NCI-H2029 treated with DMSO at 0.1 percent for 48 hours (cell line): ENCODE measurements at regions not wholly inside any gene's neighbourhood (a gene's known extent, or its start where the extent isn't known, plus 50 kb on each side); places are given as distances from the start of the nearest gene placed in this dataset.
"Not testable (repeated sequence)": the region's sequence is repeated elsewhere in the genome, so short reads cannot be mapped to it uniquely, and the experiment has no call there.

Experiments used
- DNase-seq: peaks from one replicate; lab custom pipeline; 2025; lab: John Stamatoyannopoulos, UW

GRCh38 chr1:222416001-222416791, 131.7 kb downstream of the HHIPL2 start:
- DNase-seq = no peak

GRCh38 chr1:222415441-222415840, 132.5 kb downstream of the HHIPL2 start:
- no peak for DNase-seq

DNA sequence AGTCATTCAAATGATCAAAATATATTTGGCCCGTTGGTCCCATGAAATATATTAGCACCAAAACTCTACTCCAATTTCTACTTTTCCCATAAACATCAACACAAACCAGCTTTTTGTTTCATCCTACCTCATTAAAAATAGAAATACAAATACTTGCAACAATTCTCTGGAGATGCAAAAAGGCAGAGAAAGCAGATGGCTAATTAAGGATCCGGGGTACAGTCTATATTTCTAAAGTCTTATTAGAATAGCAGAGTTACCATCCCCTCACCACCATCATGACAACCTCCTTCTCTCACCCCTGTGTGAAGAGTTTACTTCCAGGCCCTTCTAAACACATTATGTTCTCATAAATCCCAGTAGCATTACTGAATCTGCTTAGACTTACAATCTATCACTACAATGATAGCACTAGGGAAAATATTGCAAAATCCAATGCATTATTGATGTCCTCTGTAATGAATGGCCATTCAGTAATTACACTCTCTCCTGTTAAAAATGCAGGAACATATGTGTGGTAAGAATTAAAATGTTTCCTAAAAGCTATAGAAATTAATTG, 133.8 kb downstream of the HHIPL2 start:
- DNase-seq = no peak

GRCh38 chr1:222413436-222413835, 134.5 kb downstream of the HHIPL2 start:
- DNase-seq = no peak

- DNase-seq = no peak
Measured at GRCh38 chr1:222404710-222405109, 143.2 kb downstream of the HHIPL2 start.

DNA sequence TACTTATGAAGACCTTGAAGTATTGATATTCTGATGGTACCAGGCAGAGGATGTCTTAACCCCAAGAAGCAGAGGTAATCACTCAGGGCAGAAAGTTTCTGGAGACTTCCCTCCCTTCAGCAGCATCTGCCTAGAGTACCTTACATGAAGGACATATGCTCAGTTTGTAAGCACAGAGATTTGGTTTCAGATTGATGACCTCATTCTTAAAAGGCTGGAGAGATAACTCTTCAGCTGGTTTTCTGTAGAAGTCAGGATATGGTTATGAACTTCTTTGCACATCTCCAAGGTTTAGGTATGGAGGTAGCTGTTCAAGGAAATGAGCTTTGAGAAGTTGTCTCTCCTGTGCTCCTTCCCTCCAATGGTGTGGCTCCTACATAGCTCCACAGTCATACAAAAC, 148.7 kb downstream of the HHIPL2 start:
- DNase-seq = no peak

- DNase-seq = no peak
Measured at GRCh38 chr1:222394224-222394623, 153.7 kb downstream of the HHIPL2 start.

DNA sequence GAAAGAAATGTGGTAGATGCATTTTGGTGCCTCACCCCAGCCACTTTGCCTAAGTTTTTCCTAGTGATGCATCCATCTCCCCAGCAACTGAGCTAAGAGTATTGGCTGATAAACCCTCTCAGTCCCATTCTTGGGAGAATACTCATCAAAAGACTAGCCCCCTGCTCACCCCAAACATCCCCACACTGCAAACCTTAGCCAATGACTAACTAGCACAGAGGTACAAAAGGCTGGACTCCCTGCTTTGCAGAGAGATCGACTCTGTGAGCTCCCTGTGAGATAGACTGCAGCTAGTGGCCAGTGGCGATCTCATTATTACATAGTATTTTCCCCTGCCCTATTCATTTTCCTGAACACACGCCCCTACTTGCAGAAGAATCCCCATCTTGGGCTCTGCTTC, 155.3 kb downstream of the HHIPL2 start:
- DNase-seq = no peak

- no peak for DNase-seq
Measured at GRCh38 chr1:222390181-222390580, 157.7 kb downstream of the HHIPL2 start.

DNA sequence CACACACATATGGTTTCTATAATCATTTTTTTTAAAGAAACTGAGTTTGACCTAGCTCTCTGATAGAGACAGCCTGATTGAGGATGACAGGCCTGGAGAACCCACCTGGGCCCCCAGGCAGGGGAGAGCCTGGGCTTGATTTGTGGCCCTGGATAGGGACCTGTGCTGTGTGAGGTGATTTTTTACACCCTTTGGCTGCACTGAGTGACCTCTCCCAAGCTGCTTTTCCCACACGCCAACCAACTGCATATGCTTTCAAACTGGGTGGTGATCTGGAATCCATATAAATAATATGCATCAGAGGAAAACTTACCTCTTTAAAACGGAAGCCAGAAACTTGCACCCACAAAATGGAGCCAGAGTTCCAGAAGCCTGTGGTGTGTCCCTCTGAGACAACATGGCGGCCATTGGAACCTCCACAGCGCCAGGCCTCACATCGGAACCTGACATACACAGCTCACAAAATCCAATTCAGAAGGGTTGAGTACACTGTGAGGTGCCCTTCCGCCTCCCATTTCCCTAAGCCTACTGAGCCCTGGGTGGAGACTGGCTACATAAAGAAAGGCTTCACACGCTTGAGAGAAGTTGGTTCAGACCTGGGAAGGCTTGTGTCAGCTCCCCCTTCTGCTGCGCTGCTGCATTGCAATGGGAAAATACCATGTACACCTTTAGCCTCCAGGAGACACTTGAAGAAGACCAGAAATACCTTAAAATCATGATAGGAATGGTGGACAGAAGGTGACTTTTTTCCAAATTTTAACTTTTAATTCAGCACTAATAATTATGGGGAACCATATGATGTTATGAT, 160.7 kb downstream of the HHIPL2 start:
- DNase-seq = no peak

- DNase-seq = no peak
Measured at GRCh38 chr1:222385955-222386354, 161.9 kb downstream of the HHIPL2 start.

GRCh38 chr1:222385262-222385661, 162.6 kb downstream of the HHIPL2 start:
- DNase-seq = no peak

DNA sequence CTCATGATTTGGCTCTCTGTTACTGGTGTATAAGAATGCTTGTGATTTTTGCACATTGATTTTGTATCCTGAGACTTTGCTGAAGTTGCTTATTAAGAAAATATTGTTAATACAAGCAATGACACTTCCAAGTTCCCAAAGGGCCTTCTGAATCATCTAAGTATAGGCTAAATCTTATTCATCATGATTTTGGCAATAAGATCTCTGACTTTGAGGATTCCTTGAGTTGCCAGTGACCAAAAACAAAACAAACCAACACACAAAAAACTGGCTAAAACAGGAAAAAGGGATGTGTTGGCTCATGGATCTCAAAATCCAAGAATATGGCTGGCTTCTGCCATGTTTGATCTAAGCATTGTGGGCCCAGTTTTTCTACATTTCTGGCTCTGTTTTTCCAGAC, 163.4 kb downstream of the HHIPL2 start:
- DNase-seq = no peak

GRCh38 chr1:222382171-222382570, 165.7 kb downstream of the HHIPL2 start:
- no peak for DNase-seq

DNA sequence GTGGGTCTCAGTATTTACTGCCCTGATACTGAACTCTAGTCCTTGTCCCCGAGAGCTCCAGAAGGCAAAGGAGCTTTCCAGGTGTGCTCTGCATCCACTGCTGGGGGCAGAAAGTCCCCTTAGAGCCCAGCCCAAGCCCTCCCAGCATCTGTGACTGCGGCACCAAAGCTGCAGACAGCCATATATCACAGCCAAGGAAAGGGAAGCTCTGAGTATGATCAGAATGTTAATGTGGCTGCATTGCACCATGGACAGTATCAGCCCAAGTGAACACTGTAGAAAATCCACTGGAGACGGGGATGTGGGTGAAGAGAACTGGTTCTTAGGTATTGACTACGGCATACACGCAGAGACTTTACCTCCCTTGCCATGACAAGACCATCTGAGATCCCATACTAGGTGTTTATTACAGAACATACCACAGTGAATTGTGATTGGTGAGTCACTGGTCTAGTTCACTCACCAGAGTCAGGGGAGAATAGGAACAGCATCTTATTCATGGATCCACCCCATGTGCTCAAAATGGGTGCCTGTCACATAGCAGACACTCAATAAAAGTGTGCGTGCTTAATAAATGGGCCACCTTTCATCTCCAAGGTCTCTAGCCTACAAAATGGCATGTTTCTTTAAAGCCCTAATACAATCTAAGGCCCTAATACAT, 170.3 kb downstream of the HHIPL2 start:
- DNase-seq = no peak

- not testable (repeated sequence) for DNase-seq
Measured at GRCh38 chr1:222376791-222377190, 171.1 kb downstream of the HHIPL2 start.

DNA sequence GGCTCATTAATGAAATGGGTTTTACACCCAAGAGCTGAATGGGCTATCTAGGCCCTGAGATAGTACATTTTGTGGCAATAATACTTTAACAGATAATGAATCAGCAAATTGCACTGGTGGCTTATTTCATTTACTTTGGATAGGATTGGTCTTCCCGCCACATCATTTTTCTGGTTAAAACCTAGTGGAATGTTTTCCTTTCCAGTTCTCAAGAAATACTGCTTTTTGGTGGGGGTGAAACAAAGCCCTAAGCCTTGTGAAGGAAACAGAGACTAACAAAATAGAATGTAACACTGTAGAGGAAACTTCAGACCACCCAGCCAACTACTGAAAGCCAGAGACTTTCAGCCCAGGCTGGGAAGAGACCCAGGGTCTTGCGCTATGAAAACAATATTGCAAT, 172.2 kb downstream of the HHIPL2 start:
- no peak for DNase-seq

- no peak for DNase-seq
Measured at GRCh38 chr1:222373831-222374602, 173.9 kb downstream of the HHIPL2 start.

GRCh38 chr1:222373216-222373615, 174.7 kb downstream of the HHIPL2 start:
- no peak for DNase-seq

DNA sequence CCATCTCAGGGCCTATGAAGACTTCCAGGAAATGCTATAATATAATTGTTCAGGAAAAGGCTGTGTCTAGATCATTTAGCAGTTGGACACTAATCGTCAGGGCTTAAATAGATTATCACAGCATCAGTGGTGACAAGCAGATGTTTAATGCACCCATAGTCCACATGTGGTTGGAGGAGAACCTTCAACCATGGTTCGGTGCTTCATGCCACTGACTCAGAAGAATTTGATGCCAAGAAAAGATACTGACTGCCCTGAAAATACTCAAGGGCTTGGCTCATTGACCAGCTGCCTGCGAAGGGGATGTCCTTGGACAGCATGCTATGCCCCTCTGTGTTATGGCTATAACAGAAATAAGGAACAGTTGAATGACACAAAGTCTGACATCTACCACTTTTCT, 175.7 kb downstream of the HHIPL2 start:
- DNase-seq = no peak

DNA sequence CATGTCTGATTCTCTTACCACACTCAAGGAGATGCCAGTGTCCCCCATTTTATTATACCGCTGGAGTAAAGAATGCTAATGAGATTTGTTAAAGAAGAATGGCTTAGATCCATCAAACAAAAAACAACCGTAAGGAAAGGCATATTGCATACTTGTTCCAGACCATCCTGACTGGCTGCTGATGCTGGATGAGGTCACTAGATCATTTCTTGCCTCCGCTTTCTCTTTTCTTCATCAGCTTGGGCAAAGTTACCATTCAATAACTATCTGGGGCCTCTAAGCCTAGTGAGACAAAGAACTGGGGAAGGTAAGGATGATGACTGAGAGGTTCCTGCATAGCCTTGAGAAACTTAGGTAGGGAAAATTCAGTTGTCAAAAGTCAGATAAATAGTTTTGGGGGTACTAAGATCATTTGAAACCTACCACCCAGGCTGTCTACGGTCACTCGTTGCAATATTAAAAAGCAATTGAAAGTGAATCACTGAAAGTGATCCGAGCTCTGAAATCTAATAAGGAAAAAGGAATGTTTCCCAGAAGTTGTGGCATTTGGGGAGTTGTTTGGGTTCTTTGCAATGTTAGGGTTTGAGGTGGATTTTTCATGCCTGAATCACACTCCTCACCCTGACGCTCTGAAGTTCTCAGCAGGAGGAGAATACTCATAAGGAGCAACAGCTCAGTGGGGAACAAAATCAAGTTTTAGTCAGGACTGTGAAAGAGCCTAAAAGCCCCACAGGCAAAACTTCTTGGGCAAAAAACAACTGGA, 176.8 kb downstream of the HHIPL2 start:
- DNase-seq = no peak
